Testis (tissue), 2 donors: ENCODE measurements at regions not wholly inside any gene's neighbourhood (a gene's known extent, or its start where the extent isn't known, plus 50 kb on each side); places are given as distances from the start of the nearest gene placed in this dataset.

ENCODE experiments used
- POLR2A ChIP-seq: fragments of 450-650 bp; IDR thresholded peaks from one replicate; pipeline ENCODE4 v1.6.1; 2017; ENCODE audit warnings: antibody characterized with exemption, mild to moderate bottlenecking, moderate library complexity
- TF ChIP-seq, protein P1 (sequence below), 3 experiments: fragments of 450-650 bp in 2 of 3; fragments of 200-600 bp in 1 of 3; sonication (generic) in 1 of 3; IDR thresholded peaks; one replicate each; pipeline ENCODE4 v1.5.1; 2016 to 2019; ENCODE audit warnings: antibody characterized with exemption in 3 of 3, mild to moderate bottlenecking in 2 of 3, moderate library complexity in 1 of 3

DNA sequence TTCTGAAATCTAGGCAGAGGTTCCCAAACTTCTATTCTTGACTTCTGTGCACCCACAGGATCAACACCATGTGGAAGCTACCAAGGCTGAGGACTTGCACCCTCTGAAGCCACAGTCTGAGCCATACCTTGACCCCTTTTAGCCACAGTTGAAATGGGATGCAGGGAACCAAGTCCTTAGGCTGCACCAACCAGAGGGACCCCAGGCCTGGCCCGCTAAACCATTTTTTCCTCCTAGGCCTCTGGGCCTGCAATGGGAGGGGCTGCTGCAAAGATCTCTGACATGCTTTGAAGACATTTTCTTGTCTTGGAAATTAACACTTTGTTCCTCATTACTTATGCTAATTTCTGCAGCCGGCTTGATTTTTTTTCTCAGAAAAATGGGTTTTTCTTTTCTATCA lies 133.9 kb upstream of the TSPAN8 start:
- TF ChIP-seq, protein P1, sequence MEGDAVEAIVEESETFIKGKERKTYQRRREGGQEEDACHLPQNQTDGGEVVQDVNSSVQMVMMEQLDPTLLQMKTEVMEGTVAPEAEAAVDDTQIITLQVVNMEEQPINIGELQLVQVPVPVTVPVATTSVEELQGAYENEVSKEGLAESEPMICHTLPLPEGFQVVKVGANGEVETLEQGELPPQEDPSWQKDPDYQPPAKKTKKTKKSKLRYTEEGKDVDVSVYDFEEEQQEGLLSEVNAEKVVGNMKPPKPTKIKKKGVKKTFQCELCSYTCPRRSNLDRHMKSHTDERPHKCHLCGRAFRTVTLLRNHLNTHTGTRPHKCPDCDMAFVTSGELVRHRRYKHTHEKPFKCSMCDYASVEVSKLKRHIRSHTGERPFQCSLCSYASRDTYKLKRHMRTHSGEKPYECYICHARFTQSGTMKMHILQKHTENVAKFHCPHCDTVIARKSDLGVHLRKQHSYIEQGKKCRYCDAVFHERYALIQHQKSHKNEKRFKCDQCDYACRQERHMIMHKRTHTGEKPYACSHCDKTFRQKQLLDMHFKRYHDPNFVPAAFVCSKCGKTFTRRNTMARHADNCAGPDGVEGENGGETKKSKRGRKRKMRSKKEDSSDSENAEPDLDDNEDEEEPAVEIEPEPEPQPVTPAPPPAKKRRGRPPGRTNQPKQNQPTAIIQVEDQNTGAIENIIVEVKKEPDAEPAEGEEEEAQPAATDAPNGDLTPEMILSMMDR (IDR thresholded peaks at IDR 0.05) = no peak
- TF ChIP-seq POLR2A = no peak
